ENCODE measurements at regions not wholly inside any gene's neighbourhood (a gene's known extent, or its start where the extent isn't known, plus 50 kb on each side); places are given as distances from the start of the nearest gene placed in this dataset.
A peak's percentile ranks its signal among the peaks of the same experiment; 100 is the strongest.

DNA sequence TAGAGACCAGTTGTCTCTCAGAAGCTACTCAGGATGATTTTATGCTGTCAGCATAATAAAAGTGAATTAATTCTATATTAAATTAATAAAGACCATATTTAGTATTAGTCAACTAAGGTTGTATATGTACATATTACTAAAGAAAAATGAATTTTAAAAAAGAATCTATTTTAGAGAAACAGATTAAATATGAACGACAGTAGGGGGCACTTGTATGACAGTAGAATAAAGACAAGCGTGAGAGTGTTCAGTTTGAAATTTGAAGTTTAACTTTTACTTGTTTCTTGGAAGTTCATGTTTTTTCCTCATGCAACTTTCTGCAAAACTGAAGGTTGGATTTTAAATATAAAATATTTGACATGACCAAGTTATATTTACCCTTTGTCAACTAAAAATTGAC is 67.9 kb upstream of the MACF1 start:
- no peak for DNase-seq (ENCODE audit: low spot score)

DNA sequence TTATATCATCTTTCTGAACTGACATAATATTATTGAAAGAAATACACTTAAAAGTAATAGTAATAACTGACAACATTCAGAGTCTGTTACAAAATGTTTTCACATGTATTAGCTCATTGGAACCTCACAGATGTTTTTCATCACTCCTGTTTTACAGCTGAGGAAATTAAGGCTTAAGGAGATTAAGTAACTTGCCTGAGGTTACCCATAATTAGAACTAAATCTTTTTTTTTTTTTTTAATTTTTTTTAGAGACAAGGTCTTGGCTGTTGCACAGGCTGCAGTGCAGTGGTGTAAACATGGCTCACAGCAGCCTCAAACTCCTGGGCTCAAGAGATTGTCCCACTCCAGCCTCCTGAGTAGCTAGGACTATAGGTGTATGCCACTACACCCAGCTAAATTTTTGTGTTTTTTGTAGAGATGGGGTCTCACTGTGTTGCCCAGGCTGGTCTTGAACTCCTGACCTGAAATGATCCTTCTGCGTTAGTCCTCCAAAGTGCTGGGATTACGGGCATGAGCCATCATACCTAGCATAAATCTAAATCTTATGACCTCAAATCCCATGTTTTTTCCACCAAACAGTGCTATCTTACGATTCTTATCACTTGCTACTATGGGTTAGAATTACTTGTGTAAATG is 64.7 kb upstream of the MACF1 start:
- no peak for DNase-seq (ENCODE audit: low spot score)

DNA sequence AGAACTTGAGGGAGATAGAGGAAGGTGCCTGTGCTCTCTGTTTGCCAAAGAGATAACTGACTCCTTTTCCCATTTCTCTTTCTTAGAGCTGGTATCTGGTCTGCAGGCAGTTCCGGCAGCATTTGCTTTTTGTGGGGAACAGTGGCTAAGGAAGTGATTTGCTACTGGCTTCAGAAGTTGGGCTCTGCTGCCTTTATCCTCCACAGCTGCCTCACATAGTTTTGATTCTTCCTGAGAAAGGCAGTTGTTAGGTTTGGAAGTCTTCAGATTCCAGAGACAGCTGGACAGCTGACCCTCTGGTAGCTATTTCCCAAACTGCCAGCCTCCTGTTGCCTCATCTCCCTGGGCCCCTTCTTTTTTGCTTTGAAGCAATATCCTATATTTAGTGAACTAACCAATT is 62.6 kb upstream of the MACF1 start:
- DNase-seq (ENCODE audit: low spot score) = no peak

DNA sequence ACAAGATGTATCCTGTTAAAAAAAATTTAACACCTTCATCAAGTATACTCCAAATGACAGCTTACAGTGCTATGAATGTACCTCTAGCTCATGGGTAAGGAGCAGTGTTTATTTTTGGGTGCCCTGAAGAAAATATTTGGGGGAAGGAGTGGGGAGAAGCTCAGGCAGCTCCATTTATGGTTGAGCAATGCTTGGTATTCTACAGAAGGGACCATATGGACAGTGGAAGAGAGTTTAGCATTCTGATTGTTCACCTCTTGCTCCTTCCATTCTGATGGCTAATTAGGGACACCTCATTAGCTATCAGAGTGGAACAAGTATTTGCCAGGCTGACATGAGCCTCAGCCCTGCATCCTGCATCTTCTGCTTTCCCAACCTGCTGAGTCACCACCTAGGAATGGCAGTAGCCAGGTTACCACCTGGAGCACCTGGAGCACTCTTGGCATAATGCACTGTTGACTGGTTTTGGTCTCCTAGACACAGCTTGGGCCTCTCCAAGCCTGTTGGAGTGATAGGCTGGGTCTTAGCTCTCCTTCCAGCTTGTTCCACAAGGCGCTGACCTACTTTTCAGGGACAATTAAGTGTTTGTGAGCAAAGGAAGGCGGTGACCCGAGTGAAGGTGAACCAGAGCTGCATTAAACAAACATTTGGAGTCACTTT is 62.0 kb upstream of the MACF1 start:
- peak; percentile 61 for DNase-seq (ENCODE audit: low spot score)

DNA sequence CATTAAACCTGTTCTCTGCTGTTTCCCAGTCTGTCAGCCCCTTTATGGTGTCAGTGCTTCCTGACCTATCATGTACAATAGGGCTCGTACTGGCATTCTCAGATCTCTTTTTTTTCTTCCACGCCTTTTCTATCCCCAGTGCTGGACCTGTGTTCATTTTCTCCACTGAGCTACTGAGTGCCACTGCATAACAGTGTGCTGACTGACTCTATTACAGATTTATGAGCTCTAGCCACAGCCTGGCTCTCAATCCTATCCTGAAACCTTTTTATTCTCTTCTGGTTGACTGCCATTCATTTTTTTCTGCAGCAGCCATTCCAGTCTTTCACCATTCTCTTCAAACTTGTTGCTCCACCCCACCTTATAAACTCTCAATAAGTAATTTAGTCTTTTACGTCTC is 59.6 kb upstream of the MACF1 start:
- DNase-seq (ENCODE audit: low spot score) = no peak

DNA sequence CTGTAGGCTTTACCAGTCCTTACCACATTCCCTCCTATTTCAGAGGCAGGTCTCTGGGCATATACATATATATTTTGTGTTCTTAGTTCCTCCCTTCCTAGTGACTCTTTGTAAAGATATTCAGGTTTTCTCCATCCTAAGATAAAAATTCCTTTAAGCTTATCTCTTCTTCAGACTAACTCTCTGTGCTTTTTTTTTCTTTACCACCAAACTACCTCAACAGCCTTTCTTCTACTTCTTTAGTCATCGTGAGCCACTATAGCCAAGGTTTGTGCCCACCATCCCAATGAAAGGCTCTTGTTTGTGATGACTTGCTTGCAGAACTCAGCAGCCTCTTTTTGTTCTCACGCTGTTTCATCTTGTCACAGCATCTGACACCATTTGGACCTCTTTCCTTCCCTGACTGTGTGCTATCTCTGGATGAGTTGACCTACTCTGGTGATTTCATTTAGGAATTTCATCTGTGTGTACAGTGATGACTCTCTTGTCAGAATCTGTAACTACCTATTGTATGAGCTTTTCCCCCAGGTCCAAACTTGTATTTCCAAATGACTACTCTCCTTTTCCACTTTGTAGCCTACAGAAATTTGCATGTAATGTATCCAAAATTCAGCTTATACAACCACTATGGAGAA is 59.0 kb upstream of the MACF1 start:
- no peak for DNase-seq (ENCODE audit: low spot score)

DNA sequence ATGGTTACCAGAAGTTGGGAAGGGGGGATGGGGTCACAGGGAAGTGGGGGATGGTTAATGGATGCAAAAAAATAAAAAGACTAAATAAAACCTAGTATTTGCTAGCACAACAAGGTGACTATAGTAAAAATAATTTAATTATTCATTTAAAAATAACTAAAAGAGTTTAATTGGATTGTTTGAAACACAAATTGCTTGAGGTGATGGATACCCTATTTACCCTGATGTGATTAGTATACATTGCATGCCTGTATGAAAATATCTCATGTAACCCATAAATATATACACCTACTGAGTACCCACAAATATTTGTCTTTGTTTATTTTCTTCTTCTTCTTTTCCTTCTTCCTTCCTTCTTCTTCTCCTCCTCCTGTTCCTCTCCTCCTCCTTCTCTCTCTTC is 57.8 kb upstream of the MACF1 start:
- no peak for DNase-seq (ENCODE audit: low spot score)

DNA sequence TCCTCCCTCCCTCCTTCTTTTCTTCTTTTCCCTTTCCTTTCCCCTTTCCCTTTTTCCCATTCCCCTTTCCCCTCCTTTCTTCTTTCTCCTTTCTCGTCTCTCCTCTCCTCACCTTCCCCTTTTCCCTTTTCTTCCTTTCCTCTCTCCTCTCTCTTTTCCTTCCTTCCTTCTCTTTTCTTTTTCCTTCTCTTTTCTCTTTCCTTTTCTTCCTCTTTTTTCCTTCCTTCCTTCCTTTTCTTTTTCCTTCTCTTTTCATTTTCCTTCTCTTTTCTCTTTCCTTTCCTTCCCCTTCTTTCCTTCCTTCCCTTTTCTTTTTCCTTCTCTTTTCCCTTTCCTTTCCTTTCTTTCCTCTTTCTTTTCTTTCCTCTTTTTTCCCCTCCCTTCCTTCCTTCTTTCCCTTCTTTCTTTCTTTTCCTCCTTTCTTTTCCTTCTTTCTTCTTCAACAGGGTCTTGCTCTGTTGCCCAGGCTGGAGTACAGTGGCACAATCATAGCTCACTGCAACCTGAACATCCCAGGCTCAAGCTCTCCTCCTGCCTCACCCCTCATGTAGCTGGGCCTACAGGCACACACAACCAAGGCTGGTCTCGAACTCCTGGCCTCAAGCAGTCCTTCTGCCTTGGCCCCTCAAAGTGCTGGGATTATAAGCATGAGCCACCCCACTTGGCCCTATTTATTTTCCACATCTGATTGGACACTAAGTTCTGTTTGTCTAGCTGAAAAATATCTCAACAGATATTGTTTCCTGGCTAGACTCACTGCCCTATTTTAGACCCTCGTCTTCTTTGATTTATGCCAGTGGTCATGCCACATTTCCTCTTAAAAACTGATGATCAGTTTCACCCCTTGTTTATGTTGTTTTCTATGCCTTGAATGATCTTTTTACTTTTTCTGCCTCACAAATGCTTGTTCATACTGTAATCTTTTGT is 57.1 kb upstream of the MACF1 start:
- no peak for DNase-seq (ENCODE audit: low spot score)

DNA sequence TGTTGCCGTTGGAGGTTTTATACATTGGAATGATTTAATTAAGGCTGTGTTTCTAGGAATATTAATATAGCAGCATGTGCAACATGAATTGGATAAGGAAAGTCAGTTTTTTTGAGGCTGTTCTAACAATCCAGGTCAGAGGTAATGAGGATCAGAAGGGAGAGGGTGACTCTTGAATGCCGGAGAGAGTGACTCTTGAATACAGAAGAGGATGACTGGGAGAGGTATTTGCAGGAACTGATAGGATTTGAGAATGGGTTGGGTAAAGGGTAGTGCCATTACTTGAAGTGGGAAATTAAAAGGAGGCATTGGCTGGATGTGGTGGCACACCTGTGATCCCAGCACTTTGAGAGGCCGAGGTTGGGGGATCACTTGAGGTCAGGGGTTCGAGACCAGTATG is 55.6 kb upstream of the MACF1 start:
- DNase-seq (ENCODE audit: low spot score) = no peak

DNA sequence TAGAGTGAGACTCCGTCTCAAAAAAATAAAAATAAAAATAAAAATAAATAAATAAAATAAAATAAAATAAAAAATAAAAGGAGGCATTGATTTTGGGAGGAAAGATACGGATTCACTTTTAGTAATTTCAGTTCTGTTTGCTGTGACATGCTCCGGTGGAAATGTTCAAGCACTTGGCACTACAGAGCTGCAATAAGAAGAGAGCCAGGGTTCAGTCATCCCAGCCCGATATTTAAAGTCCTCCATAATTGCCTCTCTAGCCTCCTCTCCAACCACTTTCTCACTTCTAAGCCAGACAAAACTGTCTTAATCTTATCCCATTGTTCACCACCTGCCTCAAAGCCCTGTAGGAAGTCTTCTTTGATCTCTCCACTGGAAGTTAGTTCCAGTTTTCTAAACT is 55.0 kb upstream of the MACF1 start:
- no peak for DNase-seq (ENCODE audit: low spot score)

DNA sequence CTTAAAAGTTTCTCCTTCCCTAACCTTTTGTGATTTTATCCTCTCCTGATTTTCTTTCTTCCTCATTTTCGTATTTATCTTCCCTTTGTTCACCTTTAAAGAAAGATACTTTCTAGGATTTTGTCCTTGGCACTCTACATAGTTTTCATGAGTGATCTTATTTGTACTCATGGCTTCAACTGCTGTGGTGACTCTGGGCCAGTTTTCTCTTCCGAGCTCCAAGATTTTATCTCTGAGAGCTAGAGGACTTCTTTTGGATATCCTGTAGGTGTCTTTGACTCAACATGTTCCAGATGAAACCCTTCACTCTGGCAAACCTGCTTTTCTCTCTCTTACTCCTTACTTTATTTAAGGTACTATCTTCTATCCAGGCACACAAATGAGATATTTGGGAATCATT is 53.7 kb upstream of the MACF1 start:
- DNase-seq (ENCODE audit: low spot score) = no peak

DNA sequence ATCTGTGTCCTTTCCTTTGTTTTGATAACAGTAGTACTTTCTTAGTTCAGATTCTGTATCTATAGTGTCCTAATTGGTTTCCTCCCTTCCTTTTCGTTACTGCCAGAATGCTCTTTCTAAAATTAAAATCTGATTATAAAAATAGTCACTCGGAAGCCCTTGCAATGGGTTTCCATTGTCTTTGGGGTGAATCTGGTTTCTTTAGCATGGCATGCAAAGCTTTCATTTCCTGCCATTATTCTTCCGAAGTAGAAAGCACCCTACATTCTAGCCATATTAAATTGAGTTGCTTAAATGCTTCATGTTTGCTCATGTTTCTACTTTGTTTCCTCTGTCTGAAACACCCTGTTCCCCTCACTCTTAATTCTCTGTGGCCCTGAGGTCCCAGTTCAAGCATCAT is 53.2 kb upstream of the MACF1 start:
- DNase-seq (ENCODE audit: low spot score) = no peak

DNA sequence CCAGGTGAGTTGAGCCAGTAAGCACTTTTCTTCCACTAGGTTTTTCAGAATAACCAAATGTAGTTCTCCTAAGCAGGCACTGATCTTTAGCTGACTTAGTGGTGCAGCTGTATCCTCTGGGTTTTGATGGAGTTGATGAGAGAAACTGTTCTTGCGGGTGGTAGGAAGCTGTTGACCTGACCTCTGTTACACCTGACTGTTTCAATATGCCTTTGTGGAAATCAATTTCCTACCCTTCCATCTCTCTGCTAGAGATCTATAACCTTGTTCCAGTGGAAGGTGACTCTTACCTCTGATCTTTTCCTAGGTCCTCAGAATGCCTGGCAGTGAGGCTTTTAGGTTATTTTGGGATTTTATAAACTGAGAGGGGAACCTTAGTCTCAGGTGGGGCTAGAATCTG is 51.6 kb upstream of the MACF1 start:
- DNase-seq (ENCODE audit: low spot score) = no peak

DNA sequence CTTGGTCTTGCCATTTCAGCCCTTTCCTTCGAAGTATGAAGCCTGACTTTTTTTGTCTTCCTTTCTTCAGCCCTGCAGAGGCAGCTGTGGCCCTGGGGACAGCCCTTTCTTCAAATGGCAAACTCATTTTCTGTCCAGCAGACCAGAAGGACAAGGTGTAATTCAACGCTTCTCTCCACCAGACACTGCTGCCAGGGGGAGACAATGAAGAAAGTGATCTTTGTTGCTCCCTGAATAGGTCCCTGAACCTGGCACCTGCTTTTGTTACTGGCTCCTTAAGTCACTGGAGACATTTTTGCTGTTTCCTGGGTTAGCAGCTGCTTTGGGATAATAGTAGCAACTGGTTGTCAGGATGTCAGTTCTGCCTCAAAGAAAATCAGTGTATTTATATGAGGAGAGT is 50.8 kb upstream of the MACF1 start:
- DNase-seq (ENCODE audit: low spot score) = no peak

DNA sequence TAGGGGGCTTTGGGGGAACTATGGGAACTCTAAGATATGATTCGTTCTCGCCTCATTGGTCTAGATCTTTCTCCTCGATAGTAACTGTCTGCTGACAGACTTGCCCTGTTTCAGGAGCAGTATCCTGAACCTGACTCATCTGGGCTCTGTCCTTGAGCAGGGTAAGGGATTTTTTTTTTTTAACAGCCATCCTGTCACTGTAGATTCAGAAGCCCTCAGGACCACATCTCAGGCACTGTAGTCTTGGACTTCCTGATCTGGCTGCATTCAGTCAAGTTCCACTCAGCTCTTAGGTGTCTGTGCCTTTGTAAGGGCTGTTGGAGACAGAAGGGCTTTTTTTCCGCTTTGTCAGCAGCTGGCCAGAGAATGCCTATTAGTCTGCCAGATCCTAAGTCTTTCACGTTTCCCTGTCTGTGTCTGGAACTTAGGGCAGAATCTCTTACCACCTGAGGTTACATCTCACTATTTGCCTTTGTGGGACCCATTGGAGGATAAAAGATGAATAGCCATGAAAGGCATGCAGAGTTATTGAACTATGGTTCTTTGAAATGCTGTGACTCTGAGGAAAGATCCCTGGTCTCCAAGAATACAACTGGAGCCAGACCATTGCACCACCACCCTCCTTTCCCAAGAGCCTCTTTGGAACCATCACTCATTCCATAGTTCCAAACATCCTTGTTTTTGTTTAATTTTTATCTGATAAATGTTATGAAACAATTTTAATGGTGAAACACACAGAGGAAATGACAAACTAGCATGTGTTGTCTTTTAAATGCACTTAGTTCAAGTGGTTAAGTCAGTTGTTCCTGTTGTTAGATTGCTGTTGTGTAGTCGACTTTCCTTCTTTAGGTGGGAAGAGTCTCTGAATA is 49.7 kb upstream of the MACF1 start:
- DNase-seq (ENCODE audit: low spot score) = no peak

All from LoVo (cell line).